Keratinocyte (primary cell): ENCODE measurements at regions not wholly inside any gene's neighbourhood (a gene's known extent, or its start where the extent isn't known, plus 50 kb on each side); places are given as distances from the start of the nearest gene placed in this dataset.

Experiments
- DNase-seq: peaks from one replicate; pipeline ENCODE4 v3.0.0-alpha.2; 2011; ENCODE audit warnings: low read depth, missing footprints, low spot score
- FAIRE-seq: peaks from 2 replicates; lab custom pipeline; 2011; peaks lifted over from hg19 to GRCh38; lab: Jason Lieb, UNC
- H2AFZ ChIP-seq: 2 replicates; pipeline ENCODE4 v1.6.0; 2012; ENCODE audit warnings: low read length, control low read depth, inconsistent platforms; ENCODE audit not compliant: control insufficient read depth
- H3K27ac ChIP-seq: 2 replicates; pipeline ENCODE4 v1.5.1; 2011; ENCODE audit warnings: low read length; ENCODE audit not compliant: control insufficient read depth, insufficient read depth
- H3K27me3 ChIP-seq: 3 replicates; pipeline ENCODE4 v1.6.0; 2011; ENCODE audit warnings: low read length; ENCODE audit not compliant: control insufficient read depth, insufficient read depth; ENCODE audit errors: extremely low read depth
- H3K36me3 ChIP-seq, 2 experiments: 2 replicates in 1 of 2; 3 replicates in 1 of 2; pipeline ENCODE4 v1.5.1; 2011; ENCODE audit warnings: low read length in 2 of 2, mild to moderate bottlenecking in 1 of 2; ENCODE audit not compliant: control insufficient read depth in 2 of 2, insufficient read depth in 2 of 2; ENCODE audit errors: extremely low read depth in 1 of 2
- H3K4me1 ChIP-seq: 3 replicates; pipeline ENCODE4 v1.5.1; 2011; ENCODE audit warnings: low read length; ENCODE audit not compliant: control insufficient read depth, insufficient read depth; ENCODE audit errors: extremely low read depth
- H3K4me2 ChIP-seq: 3 replicates; pipeline ENCODE4 v1.6.0; 2011; ENCODE audit warnings: low read depth, low read length; ENCODE audit not compliant: control insufficient read depth, insufficient read depth; ENCODE audit errors: extremely low read depth
- H3K4me3 ChIP-seq, 3 experiments: fragments of 200-600 bp in 1 of 3; sonication (generic) in 1 of 3; 2 replicates in 2 of 3; 3 replicates in 1 of 3; pipeline ENCODE4 v1.5.1; 2011 to 2016; ENCODE audit warnings: low read length in 3 of 3, mild to moderate bottlenecking in 3 of 3, control low read depth in 2 of 3, inconsistent platforms in 1 of 3, low read depth in 1 of 3, mixed read lengths in 1 of 3, mixed run types in 1 of 3, moderate library complexity in 1 of 3; ENCODE audit not compliant: control insufficient read depth in 2 of 3, insufficient read depth in 2 of 3; ENCODE audit errors: extremely low read depth in 1 of 3
- H3K79me2 ChIP-seq: 2 replicates; pipeline ENCODE4 v1.6.0; 2012; ENCODE audit warnings: low read length; ENCODE audit not compliant: control insufficient read depth, insufficient read depth
- H3K9ac ChIP-seq: 3 replicates; pipeline ENCODE4 v1.6.0; 2011; ENCODE audit warnings: low read length; ENCODE audit not compliant: control insufficient read depth, insufficient read depth; ENCODE audit errors: extremely low read depth
- H3K9me1 ChIP-seq: 3 replicates; pipeline ENCODE4 v1.6.0; 2011; ENCODE audit warnings: low read length; ENCODE audit not compliant: control insufficient read depth, insufficient read depth; ENCODE audit errors: extremely low read depth
- H3K9me3 ChIP-seq: 2 replicates; pipeline ENCODE4 v1.5.1; 2012; ENCODE audit warnings: low read depth, low read length; ENCODE audit not compliant: control insufficient read depth
- H4K20me1 ChIP-seq: 3 replicates; pipeline ENCODE4 v1.6.0; 2011; ENCODE audit warnings: low read length; ENCODE audit not compliant: control insufficient read depth, insufficient read depth; ENCODE audit errors: extremely low read depth
- EZH2 ChIP-seq: IDR thresholded peaks from one replicate; pipeline ENCODE4 v1.6.1; 2012; ENCODE audit warnings: inconsistent platforms, mild to moderate bottlenecking, low read length, moderate library complexity
- dilution Hi-C: fragments of 300-500 bp; cut with MboI; formaldehyde crosslinking; loops from one replicate; pipeline ENCODE4 v1.7.0; 2020; ENCODE audit warnings: low sequenced_read_pairs; ENCODE audit not compliant: extremely low pct_ligation_motif_present
- TF ChIP-seq, protein P1 (sequence below), 3 experiments: IDR thresholded peaks in 1 of 3; conservative IDR thresholded peaks in 1 of 3; optimal IDR thresholded peaks in 1 of 3; 2 replicates in 2 of 3; 3 replicates in 1 of 3; pipeline versions ENCODE3 to v1.5.1; 2011; ENCODE audit warnings: low read length in 3 of 3, mild to moderate bottlenecking in 3 of 3, moderate library complexity in 2 of 3, control low read depth in 1 of 3, inconsistent platforms in 1 of 3; ENCODE audit not compliant: insufficient read depth in 2 of 3; ENCODE audit errors: extremely low read depth in 1 of 3

DNA sequence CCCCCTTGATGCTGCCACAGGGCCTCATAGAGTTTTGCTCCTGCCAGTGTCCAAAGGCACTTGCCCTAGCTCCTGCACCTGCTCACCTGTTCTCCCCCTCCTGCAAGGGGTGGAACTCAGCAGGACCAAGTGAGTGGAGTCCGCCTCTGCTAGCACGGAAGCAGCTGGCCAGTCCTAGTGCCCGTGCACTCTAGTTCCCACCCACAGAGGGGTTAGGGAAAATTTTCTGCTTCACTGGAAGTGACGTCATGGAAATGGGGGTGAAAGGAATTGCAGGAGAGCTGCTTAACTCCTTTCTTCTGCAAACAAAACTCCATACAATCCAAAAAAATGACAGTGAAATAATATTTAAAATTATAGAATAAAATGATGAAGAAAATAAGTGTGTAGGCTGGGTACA is 609.7 kb upstream of the SLITRK1 start:
- Histone ChIP-seq H3K27me3 (no peaks in the 10 kb centered on the region), H2AFZ (no peak overlapping the region), H3K36me3 (no peaks in the 10 kb centered on the region), H3K9me3 (no peaks in the 10 kb centered on the region), H3K9me1 (no peaks in the 10 kb centered on the region), H3K4me2 (no peak overlapping the region), H4K20me1 (no peaks in the 10 kb centered on the region), H3K27ac (no peak overlapping the region), H3K4me3 (no peak overlapping the region), H3K79me2 (no peaks in the 10 kb centered on the region), H3K4me1 (no peaks in the 10 kb centered on the region), H3K9ac (no peak overlapping the region)
- DNase-seq, result no peak
- FAIRE-seq, result no peak
- TF ChIP-seq EZH2, result no peak
- TF ChIP-seq, protein P1, sequence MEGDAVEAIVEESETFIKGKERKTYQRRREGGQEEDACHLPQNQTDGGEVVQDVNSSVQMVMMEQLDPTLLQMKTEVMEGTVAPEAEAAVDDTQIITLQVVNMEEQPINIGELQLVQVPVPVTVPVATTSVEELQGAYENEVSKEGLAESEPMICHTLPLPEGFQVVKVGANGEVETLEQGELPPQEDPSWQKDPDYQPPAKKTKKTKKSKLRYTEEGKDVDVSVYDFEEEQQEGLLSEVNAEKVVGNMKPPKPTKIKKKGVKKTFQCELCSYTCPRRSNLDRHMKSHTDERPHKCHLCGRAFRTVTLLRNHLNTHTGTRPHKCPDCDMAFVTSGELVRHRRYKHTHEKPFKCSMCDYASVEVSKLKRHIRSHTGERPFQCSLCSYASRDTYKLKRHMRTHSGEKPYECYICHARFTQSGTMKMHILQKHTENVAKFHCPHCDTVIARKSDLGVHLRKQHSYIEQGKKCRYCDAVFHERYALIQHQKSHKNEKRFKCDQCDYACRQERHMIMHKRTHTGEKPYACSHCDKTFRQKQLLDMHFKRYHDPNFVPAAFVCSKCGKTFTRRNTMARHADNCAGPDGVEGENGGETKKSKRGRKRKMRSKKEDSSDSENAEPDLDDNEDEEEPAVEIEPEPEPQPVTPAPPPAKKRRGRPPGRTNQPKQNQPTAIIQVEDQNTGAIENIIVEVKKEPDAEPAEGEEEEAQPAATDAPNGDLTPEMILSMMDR (optimal IDR thresholded peaks at IDR 0.05 in 1 of 3, IDR thresholded peaks at IDR 0.05 in 1 of 3, conservative IDR thresholded peaks at IDR 0.05 in 1 of 3; ENCODE audit: extremely low read depth in 1 of 3, insufficient read depth in 2 of 3, low read length in 3 of 3), result no peak
- dilution Hi-C loops, result no loop called here

DNA sequence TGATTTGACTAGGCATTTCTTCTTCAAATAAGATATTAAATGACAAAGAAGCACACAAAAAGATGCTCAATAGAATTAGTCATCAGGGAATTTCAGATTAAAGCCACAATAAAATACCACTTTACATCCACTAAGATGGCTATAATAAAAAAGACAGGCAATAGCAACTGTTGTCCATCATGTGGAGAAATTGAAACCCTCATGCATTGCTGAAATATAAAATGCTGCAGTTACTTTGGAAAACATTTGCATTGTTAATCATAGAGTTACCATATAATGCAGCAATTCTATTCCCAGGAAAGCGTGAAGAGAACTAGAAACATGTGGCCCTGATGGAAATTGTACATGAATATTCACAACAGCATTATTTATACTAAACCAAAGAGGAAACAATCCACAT is 605.5 kb upstream of the SLITRK1 start:
- Histone ChIP-seq H2AFZ (no peak overlapping the region), H3K36me3 (no peaks in the 10 kb centered on the region), H3K9ac (no peak overlapping the region), H3K9me3 (no peaks in the 10 kb centered on the region), H3K4me3 (no peak overlapping the region), H3K27ac (no peak overlapping the region), H3K9me1 (no peaks in the 10 kb centered on the region), H3K4me2 (no peak overlapping the region), H3K27me3 (no peaks in the 10 kb centered on the region), H3K4me1 (no peaks in the 10 kb centered on the region), H3K79me2 (no peaks in the 10 kb centered on the region), H4K20me1 (no peaks in the 10 kb centered on the region)
- TF ChIP-seq, protein P1 (optimal IDR thresholded peaks at IDR 0.05 in 1 of 3, IDR thresholded peaks at IDR 0.05 in 1 of 3, conservative IDR thresholded peaks at IDR 0.05 in 1 of 3; ENCODE audit: extremely low read depth in 1 of 3, insufficient read depth in 2 of 3, low read length in 3 of 3), result no peak
- TF ChIP-seq EZH2, result no peak
- no peak for FAIRE-seq
- no peak for DNase-seq
- dilution Hi-C loops, result no loop called here
